Hematopoietic multipotent progenitor cell (in vitro differentiated cells): ENCODE measurements at regions not wholly inside any gene's neighbourhood (a gene's known extent, or its start where the extent isn't known, plus 50 kb on each side); places are given as distances from the start of the nearest gene placed in this dataset.

Source experiments
- DNase-seq, 3 donors: peaks; one replicate each; pipeline ENCODE4 v3.0.0-alpha.2; 2011 to 2015; ENCODE audit warnings: low read depth in 2 of 3, low spot score in 2 of 3

DNA sequence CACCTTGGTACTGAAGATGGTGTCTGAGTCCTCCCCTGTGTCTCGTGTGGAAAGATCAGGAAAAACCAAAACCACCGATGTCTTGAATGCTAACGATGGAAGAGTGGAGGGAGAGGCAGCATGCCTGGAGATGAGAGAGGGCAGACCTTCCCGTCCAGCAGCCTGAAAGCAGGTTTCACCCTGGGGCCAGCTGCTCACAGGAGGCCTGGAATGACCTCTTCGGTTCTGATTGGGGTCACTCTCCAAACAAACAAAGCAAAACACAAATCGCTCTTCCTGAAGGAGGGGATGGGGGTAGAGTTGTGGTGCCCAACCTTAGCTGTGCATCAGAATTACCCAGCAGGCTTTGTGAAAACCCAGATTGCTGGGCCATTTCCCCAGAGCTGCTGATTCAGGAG, 142.3 kb upstream of the SOX1 start:
- DNase-seq: no peak

DNA sequence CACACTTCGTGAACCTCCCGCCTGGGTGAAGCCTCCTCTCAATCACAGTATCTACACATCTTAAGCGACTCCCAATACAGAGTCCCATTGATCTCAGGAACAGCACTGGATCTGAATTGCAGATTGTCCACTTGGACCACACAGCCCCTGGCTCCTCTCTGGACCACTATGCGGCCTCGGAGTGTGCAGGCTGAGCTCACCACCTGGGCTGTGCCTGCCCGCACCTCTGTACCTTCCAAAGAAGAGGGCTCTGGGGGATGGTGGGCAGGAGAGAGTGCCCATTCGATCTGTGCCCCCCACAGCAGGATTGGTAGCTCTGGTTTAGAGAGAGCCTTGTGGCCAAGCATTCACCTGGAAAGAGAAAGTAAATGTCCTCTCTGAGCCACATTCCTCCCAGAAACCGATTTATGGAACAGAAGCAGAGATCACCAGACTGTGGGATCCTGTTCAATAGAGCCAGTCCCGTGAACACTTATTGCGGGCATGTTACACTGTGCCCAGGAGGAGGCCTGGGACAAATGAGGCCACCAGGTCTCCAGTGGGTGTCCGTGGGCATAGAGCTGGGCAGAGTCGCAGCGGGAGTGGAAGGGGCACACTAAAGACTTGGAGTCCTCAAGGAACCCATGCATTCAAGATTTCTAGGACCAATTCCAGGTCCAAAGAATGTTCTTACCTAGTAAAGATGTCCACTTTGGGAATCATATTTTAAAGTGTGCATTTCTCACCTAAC, 141.6 kb upstream of the SOX1 start:
- no peak for DNase-seq

DNA sequence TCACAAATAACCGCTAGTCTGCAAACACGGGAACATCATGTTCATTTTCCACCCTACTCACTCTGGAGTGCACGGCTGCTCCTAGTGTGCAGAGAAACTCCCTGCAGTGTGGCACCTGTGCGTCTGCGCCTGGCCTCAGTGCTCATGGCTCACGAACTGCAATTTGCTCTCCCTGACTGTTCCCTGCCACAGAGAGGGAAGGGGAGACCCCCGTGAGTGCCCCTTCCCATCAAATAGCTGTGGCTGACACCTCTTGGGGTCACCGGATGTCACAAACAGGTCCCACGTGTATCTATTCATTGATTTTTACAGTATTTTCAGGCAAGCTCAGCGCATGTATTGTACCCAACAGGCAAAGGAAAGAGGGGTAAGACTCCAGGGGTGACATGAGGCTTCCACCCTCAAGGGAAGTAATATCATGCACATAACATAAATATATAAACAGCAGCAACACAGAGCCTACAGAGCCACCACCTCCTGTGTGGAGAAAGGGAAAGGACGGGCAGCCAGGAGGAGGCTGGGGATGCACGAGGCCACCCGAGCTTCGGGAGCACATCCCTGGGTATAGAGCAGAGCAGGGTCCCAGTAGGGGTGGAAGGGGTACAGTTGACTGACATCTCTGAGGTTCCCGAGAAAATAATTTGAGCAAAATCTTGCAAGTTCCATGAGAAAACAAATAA, 140.3 kb upstream of the SOX1 start:
- DNase-seq: no peak

DNA sequence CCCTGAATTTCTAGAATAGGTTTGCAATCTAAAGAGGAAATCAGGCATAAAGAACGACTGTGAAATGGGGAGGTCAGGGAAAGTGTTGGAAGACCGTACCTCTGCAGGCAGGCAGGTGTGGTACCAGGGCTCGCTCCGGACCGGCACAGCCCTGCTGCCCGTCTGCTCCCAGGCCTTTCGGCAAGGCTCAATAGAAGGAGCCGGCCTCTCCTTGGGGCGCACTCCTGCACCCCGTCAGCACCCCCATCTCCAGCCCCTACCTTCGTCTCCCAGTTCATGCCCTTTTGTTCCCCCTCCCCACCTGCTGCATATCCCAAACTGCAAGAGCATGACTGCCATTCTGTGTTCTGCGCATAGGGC, 139.8 kb upstream of the SOX1 start:
- no peak for DNase-seq

DNA sequence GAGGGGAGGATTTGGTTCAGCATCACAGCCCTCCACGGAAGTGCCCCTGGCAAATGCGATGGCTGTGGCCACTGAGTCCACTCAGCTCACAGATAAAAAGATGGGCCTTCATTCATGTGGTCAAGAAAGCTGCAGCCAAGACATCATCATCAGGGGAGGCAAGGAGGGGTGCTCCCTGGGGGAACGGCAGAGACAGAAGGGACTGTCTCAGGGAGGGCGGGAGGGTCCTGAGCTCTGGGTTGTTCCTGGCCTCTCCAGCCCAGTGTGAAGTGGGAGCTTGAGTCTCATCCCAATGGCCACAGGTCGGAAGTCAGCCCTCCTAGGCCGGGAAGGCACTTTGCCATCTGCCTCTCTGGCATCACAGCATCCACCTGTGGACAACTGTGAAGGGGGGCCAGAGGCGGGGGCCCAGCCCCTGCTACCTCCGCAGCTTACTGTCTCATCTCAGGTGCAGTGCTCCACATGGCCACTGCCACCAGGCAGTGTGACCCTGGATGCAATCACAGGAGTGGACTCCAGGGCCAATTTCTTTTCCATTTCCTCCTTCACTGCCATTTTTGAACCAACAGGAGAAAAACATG, 137.8 kb upstream of the SOX1 start:
- no peak for DNase-seq

DNA sequence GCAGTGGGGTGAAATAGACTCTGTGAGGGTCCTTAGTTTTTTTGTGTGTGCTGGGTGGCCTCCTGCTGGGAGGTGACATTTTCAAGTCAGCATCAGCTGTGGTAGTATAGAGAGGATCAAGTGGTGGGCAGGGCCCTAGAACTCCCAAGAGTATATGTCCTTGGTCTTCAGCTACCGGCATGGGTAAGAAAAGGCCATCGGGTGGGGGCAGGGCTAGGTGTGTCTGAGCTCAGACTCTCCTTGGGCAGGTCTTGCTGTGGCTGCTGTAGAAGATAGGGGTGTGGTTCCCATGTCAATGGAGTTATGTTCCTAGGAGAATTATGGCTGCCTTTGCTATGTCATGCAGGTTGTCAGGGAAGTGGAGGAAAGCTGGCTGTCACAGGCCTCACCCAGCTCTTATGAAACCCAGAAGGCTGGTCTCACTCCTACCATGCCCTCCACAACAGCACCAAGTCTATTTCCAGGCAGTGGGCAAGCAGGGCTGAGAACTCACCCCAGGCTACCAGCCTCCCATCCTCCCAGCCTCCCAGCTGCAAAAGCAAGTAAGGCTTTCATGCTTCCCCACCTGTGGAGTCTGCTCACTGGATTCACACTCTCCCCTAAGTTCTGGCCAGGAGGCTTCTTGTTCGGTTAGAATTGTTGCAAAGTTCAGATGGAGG, 130.6 kb upstream of the SOX1 start:
- DNase-seq: no peak

DNA sequence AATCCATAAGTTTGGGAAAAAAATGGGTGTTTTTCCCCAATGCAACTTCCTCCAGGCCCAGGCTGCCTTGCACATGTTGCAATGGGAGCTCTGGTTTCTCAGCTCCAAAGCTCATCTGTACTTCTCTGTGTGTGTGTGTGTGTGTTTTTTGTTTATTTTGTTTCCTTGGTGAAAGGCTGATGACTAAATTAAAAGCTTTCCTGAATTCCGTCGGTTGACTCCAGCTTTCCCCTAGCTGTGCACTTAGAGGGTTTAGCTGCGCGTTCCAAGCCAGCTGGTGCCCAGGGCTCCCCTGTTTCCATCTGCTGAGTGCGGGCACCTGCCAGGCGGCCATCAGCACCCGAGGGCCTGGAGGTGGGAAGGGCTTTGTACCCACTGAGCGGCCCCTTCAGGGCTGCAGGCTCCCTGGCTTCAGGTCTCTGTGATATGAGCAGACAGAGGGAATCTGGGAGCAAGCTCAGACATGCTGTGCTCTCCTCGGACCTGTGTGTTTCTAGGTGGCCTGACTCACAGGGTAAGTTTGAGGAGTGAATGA, 129.1 kb upstream of the SOX1 start:
- DNase-seq: no peak

DNA sequence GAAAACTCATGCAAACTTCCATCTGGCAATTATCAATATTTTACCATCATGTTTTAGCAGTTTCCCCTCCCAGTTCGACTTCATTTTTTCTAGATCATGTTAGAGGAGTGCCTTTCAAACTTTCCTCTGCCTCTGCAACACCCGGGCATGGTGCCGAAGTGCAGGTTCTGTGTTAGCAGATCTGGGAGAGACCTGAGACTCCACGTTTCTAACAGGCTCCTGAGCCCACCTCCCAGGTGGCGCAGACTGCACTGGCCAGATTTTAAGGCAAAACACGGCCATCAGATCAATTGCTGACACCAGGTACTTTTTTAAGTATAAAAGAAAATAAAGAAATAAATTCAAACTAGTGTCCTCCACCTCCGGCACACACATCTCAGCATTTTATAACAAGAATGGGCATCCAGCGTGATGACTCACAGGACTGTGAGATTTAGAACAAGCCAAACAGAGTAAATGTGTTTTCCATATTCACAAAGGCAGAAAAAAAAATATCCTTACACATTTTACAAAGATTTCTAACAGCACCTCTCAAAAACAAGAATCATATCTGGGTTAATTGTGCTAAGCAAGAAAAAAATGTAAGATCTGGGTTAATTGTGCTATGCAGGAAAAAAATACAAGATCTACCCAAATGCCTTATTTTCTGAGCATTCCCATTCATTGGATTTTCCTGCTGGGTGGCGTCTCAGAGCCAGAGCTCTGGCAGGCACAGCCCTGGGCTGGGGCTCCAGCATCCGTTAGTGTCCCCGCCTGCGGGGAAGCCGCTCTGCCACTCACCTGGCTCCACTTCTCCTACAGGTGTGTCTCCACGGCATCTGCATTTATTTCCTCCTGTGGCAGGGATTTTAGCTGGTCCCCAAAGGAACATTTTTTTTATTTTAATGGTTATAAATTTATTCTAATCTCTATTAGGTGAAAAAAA, 127.9 kb upstream of the SOX1 start:
- DNase-seq: no peak

DNA sequence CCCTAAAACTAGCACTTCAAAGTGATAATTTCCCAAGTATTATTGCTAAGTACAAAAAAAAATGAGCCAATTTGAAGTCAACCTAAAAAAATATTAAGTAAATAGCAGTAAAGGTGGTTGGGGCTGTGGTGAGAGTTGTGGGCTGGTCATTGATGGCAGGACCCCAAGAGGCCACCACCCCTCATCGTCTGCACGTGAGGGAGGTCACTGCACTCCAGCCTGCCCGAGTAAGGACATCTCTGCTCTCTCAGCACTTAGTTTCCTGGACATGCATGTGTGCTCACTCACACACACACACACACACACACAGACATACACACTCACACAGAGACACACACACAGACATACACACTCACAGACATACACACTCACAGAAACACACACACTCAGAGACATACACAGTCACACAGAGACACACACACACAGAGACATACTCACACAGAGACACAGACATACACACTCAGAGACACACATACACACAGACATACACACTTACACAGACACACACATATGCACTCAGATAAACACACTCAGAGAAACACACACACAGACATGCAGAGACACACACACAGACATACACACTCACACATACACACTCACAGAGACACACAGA, 127.2 kb upstream of the SOX1 start:
- DNase-seq: no peak

DNA sequence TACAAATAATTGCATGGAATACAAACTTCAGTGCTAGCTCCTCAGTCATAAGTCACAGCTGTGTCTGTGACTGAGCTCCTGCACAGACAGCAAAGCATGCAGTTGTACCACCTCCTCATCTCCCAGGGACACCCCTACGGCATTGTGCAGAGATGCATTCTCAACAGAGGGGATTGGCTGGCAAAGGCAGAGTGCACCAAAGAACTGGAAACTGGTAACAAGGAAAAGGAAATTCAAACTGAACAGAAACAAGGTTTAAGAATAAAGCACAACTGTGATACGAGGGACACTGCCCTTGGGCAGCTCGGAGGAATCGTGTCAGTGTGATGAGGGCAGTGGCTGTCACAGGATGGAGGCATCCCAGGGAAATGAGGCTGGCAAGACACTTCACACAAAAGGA, 126.1 kb upstream of the SOX1 start:
- no peak for DNase-seq

DNA sequence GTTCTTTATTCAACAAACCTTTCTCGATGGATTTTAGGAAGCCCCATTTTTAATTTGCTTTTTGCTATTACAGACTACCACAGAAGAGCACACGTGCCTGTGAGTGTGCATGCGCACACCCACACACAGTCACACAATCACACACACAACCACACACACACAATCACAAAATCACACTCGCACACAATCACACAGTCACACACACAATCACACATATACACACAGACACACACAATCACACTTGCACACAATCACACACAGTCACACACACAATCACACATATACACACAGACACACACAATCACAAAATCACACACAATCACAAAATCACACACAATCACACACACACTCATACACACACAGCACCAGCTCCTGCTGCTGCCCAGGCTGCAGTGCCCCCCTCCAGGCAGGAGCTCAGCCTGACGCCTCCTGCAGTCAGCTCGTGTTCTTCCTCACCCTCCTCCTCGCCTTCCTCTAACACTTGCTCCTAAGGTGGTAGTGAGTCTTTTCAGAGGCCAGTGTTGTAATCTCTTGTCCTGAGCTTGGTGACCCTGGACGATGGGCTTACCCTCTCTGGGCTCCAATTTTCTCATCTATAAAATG, 125.0 kb upstream of the SOX1 start:
- no peak for DNase-seq

DNA sequence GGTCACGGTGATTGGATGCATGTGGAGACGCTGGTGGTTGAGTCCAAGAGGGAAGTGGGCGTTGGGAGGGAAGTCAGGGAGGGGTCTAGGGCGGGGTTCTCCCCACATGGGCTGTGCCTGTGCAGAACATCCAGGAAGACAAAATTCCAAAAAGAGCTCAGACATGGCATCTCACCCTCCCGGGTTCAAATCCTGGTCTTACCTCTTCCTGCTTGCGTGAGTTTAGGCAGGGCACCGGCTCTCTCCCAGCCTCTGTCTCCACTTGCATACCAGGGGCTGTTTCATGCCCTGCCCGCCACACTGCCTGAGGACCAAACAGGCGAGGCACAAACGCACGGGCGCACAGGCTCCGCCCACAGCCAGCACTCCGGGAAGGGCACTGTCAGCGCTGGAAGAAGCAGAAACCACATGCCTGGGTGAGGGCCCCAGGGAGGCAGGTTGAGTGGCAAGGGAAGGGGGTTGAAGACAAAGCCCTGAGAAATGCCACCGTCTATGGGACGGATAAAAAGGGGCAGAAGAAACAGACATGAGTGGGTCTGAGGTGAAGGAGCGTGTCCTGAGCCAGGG, 123.6 kb upstream of the SOX1 start:
- no peak for DNase-seq

DNA sequence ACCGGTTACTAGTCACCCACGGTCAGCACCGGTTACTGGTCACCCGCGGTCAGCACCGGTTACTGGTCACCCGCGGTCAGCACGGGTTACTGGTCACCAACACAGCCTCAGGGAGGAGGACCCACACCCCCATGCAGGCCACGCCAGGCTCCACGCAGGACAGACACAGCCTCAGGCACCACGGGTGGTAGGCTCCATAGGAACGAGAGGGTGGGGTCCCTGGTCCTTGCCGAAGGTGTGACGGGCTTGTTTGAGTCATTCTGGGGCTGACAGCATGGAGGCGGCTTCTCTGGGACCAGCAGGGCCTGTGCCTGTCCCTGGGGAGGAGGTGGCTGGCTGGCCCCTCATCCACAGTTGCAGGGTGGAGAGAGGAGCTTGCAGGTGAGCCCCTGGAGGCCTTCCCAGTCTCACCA, 122.8 kb upstream of the SOX1 start:
- peak in 1 of 3 donors; percentile 8 for DNase-seq

DNA sequence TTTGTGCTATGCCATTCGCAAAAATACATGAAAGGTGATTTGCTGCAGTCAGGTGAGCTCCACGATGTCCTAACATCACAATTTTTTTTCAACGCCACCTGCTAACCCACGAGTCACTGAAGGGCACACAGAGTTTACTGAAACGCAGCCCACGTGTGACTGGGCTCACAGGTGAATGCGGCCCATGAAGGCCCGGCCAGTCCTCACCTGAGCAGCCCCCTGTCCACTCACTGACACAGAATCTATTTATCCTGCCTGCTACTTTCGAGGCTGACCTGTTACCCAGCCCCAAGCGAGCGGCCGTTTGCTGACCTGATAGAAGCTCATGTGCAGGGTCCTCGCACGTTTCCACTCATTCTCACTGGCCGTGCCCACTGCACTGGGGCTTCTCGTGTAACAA, 121.9 kb upstream of the SOX1 start:
- DNase-seq: no peak

DNA sequence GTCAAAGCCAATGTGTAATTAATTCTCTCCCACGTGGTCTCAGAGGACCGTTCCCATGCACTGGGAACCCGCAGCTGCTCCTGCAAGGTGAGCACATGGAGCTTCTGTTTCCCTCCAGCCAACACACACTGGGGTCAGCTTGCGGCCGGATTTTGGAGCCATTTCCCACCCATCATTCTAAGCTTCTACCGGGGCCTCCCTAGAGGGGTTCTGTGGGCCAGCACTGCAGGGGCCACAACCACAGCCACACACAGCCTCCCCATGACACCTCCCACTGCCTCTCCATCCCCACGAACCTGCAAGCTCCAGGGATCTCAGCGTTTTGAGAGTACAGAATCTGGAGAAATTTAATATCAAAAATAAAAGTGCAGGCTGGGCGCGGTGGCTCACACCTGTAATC, 120.7 kb upstream of the SOX1 start:
- DNase-seq: no peak

DNA sequence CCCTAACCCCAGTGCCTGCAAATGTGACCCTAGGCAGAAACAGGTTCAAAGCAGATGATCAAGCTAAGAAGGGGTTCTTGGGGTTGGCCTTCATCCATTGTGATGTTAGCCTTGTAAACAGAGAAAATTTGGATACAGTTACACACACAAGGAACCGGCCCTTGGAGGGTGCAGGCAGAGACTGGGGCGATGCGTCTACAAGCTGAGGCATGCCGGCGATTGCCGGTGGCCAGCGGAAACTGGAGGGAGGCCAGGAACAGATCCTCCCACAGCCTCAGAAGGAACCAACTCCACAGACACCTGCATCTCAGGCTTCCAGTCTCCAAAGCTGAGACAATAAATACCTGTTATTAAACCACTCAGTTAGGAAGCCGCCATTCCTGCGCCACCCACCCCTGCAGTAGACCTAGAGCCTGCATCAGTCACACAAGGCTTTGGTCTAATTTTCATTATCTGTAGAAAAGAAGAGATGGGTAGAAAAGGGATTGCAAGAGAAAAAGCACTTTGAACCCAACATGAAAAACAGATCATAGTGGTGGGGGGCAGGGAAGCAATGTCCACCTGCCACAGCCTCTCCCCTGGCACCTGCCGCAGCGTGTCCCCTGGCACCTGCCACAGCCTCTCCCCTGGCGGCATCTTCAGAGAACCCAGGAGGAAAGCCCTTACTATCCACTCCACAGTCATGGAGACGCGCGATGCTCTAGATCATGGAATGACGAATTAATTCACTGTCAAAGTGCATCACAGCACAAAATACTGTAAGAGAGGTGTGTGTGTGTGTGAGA, 119.7 kb upstream of the SOX1 start:
- DNase-seq: no peak

DNA sequence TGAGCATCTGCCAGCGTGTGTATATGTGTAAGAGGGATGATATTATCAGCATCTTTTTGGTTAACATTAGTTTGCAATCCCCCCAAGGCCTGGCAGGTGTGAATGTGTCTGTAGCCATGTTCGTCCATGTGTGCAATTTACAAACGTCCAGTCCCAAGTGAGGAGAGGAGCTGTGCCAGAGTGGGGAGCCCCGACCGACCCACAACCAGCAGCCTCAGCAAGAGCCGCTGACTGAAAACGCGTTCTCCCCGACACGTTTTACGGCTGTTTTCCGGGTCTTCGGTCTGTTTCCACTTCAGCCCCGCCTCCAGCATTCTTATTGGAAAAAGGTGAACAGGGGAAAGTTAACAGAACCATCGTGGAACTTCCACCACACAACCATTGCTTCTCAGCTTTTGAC, 119.1 kb upstream of the SOX1 start:
- DNase-seq: no peak

DNA sequence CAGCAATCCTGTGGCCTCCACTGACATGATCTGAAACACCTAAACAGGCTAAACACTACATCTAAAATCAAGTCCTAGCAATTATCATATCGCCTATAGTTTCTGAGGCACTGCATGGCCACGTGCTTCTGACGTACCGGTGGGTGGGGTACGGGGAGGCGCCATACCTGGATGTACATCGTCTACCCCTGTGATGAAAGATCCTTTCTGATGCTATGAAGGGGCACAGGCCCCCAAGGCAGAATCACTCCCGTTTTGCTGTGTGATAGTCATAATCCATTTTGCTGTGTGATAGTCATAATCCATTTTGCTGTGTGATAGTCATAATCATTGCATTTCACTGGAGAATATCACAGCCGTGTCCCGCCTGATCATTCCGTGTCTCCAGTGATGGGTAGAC, 118.7 kb upstream of the SOX1 start:
- no peak for DNase-seq

DNA sequence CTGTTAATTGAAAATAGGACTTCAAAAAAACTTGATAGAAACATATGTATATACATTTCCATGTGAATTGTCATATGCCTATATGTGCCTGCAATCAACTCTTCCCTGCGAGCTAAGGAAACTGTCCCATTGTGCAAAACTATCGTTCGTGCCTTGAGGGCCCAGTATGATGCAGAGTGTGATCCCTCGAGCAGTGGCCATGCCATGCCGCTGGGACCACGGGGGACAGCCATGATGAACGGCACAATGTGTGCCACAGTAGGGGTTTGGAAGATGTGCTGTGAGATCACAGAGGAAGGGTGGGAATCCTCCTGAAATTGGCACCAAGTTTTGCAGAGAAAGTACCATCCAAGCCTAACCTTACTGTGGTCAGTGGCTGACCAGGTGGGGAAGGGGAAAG, 118.1 kb upstream of the SOX1 start:
- no peak for DNase-seq
